Lower leg skin (tissue), 3 donors: ENCODE measurements at regions not wholly inside any gene's neighbourhood (a gene's known extent, or its start where the extent isn't known, plus 50 kb on each side); places are given as distances from the start of the nearest gene placed in this dataset.

ENCODE experiments used
- POLR2A ChIP-seq, 2 donors: fragments of 450-650 bp; IDR thresholded peaks; one replicate each; pipeline ENCODE4 v1.6.1; 2016 to 2017; ENCODE audit warnings: antibody characterized with exemption in 2 of 2, mild to moderate bottlenecking in 1 of 2, moderate library complexity in 1 of 2
- TF ChIP-seq, protein P1 (sequence below), 3 donors: fragments of 450-650 bp; IDR thresholded peaks; one replicate each; pipeline ENCODE4 v1.5.1; 2016; ENCODE audit warnings: antibody characterized with exemption in 3 of 3, mild to moderate bottlenecking in 3 of 3, moderate library complexity in 2 of 3

DNA sequence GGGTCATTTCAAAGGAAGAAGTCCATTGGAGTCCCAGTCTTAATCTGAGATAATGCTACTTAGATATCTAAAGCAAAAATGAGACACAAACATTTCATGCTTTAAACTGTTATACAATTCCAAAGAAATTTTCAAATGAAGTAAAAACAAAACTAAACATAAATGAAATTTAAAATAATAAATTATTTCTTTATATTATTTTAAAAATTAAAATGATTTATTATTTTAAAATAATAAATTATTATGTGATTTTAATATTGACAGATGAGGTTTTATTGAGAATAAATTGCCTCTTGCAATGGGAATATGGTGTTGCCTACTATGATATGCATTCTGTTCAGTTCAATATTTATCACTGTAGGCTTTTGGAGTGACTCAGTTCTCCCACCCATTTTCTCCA lies 93.7 kb upstream of the BACH2 start:
- TF ChIP-seq, protein P1, sequence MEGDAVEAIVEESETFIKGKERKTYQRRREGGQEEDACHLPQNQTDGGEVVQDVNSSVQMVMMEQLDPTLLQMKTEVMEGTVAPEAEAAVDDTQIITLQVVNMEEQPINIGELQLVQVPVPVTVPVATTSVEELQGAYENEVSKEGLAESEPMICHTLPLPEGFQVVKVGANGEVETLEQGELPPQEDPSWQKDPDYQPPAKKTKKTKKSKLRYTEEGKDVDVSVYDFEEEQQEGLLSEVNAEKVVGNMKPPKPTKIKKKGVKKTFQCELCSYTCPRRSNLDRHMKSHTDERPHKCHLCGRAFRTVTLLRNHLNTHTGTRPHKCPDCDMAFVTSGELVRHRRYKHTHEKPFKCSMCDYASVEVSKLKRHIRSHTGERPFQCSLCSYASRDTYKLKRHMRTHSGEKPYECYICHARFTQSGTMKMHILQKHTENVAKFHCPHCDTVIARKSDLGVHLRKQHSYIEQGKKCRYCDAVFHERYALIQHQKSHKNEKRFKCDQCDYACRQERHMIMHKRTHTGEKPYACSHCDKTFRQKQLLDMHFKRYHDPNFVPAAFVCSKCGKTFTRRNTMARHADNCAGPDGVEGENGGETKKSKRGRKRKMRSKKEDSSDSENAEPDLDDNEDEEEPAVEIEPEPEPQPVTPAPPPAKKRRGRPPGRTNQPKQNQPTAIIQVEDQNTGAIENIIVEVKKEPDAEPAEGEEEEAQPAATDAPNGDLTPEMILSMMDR (IDR thresholded peaks at IDR 0.05): no peak
- no peak for TF ChIP-seq POLR2A (IDR thresholded peaks at IDR 0.05)
